ENCODE measurements at regions not wholly inside any gene's neighbourhood (a gene's known extent, or its start where the extent isn't known, plus 50 kb on each side); places are given as distances from the start of the nearest gene placed in this dataset.

GRCh38 chr6:121557146-121557940 is 121.9 kb downstream of the GJA1 start:
- WGBS (ENCODE audit: insufficient coverage, low coverage, missing lambda C conversion rate): 9% methylated on average over 2 of the region's 2 CpGs
- 0 out of 2 replicates have a peak, but pooled peaks cover 1% of the 10 kb centered on the region for H3K9me3 ChIP-seq (replicated peaks; ENCODE audit: control insufficient read depth, insufficient read depth, low read depth, low read length)
- no TSS peak for BruUV-seq (replicated peaks)
- ChIA-PET CTCF (ENCODE audit: low intra/inter-chr PET ratio) (no interaction called here), POLR2A (no interaction called here)
- ATAC-seq: no peak
- FAIRE-seq: no peak
- no peak overlapping the region for H3K27ac ChIP-seq (ENCODE audit: extremely low read depth, low read depth, low read length)
- intact Hi-C loops (cut with micrococcal nuclease) (no loop called here), in situ Hi-C loops (cut with MboI) (no loop called here)
- no peak overlapping the region for H2AFZ ChIP-seq (ENCODE audit: low read depth, low read length)
- H3K9me1 ChIP-seq (ENCODE audit: control insufficient read depth, insufficient read depth, low read length): no peaks in the 10 kb centered on the region
- TF ChIP-seq ZNF584 (CRISPR knock-in tag; IDR thresholded peaks at IDR 0.05; ENCODE audit: low read depth) (no peak), ILK (tag; IDR thresholded peaks at IDR 0.05; ENCODE audit: borderline replicate concordance, low read depth) (no peak), HDAC6 (IDR thresholded peaks at IDR 0.05; ENCODE audit: low read depth, low read length) (no peak), ARID3B (CRISPR knock-in tag; IDR thresholded peaks at IDR 0.05; ENCODE audit: borderline replicate concordance) (no peak), ASH1L (IDR thresholded peaks at IDR 0.05; ENCODE audit: borderline replicate concordance, low read depth, partially characterized antibody) (no peak), HOXB6 (CRISPR knock-in tag; IDR thresholded peaks at IDR 0.05; ENCODE audit: borderline replicate concordance) (no peak), HEY1 (CRISPR knock-in tag; IDR thresholded peaks at IDR 0.05; ENCODE audit: borderline replicate concordance) (no peak), E4F1 (CRISPR knock-in tag; IDR thresholded peaks at IDR 0.05; ENCODE audit: borderline replicate concordance) (no peak), RBM15 (IDR thresholded peaks at IDR 0.05; ENCODE audit: insufficient read depth, low read length) (no peak)
- H3K4me1 ChIP-seq (replicated peaks in 1 of 2; ENCODE audit: control insufficient read depth in 2 of 2, insufficient read depth in 2 of 2, low read length in 2 of 2): no peaks in the 10 kb centered on the region
- no peak overlapping the region for H3K9ac ChIP-seq (ENCODE audit: insufficient read depth in 1 of 2, low read depth in 2 of 2, low read length in 2 of 2)
- H3K36me3 ChIP-seq (ENCODE audit: control insufficient read depth, insufficient read depth, low read length): no peaks in the 10 kb centered on the region
- H3K4me3 ChIP-seq: no peak overlapping the region
- no peaks in the 10 kb centered on the region for H4K20me1 ChIP-seq (replicated peaks; ENCODE audit: control insufficient read depth, insufficient read depth, low read length)
- no peak overlapping the region for H3K4me2 ChIP-seq (ENCODE audit: insufficient read depth, low read length)
- H3K79me2 ChIP-seq (ENCODE audit: control insufficient read depth, insufficient read depth, low read length): no peaks in the 10 kb centered on the region
- H3K27me3 ChIP-seq (ENCODE audit: control insufficient read depth in 2 of 2, insufficient read depth in 2 of 2, low read length in 2 of 2): no peaks in the 10 kb centered on the region
- no peak for DNase-seq (ENCODE audit: extremely low read depth in 1 of 4, low spot score in 3 of 4)

All from K562 (cell line).